Tibial artery (tissue), 4 donors: ENCODE measurements at regions not wholly inside any gene's neighbourhood (a gene's known extent, or its start where the extent isn't known, plus 50 kb on each side); places are given as distances from the start of the nearest gene placed in this dataset.
"Not testable (repeated sequence)": the region's sequence is repeated elsewhere in the genome, so short reads cannot be mapped to it uniquely, and the experiment has no call there.

Experiments
- DNase-seq, 2 donors: peaks; one replicate each; pipeline ENCODE4 v3.0.0-alpha.2; 2019
- H3K27ac ChIP-seq, 2 donors: fragments of 200-600 bp; sonication (generic) in 1 of 2; 1 replicate in 1 of 2; 2 replicates in 1 of 2; pipeline ENCODE4 v1.5.1; 2018 to 2019; ENCODE audit warnings: mild to moderate bottlenecking in 1 of 2
- H3K27me3 ChIP-seq, 2 donors: fragments of 200-600 bp; sonication (generic) in 1 of 2; one replicate each; pipeline versions ENCODE4 v1.5.1 to v1.6.0; 2016 to 2019
- H3K36me3 ChIP-seq, 3 donors: fragments of 200-600 bp; sonication (generic) in 2 of 3; one replicate each; pipeline ENCODE4 v1.5.1; 2016 to 2019; ENCODE audit warnings: mild to moderate bottlenecking in 2 of 3
- H3K4me1 ChIP-seq, 4 donors: fragments of 200-600 bp; sonication (generic) in 2 of 4; 1 replicate in 3 of 4; 2 replicates in 1 of 4; pipeline ENCODE4 v1.5.1; 2016 to 2019
- H3K4me3 ChIP-seq, 2 donors: fragments of 200-600 bp; sonication (generic) in 1 of 2; 1 replicate in 1 of 2; 2 replicates in 1 of 2; pipeline ENCODE4 v1.5.1; 2018 to 2019; ENCODE audit warnings: mild to moderate bottlenecking in 2 of 2
- H3K9me3 ChIP-seq, 3 donors: fragments of 200-600 bp; sonication (generic) in 1 of 3; one replicate each; pipeline ENCODE4 v1.5.1; 2016 to 2019
- intact Hi-C: fragments of 100-400 bp; cut with DNase I; formaldehyde crosslinking; loops from one replicate; pipeline ENCODE4 v1.15.0; 2023; ENCODE audit warnings: low total_unique reads
- TF ChIP-seq, protein P1 (sequence below), 2 experiments: fragments of 200-600 bp in 1 of 2; fragments of 450-650 bp in 1 of 2; IDR thresholded peaks; one replicate each; pipeline ENCODE4 v1.5.1; 2017 to 2019; ENCODE audit warnings: antibody characterized with exemption in 2 of 2, mild to moderate bottlenecking in 1 of 2, moderate library complexity in 1 of 2

DNA sequence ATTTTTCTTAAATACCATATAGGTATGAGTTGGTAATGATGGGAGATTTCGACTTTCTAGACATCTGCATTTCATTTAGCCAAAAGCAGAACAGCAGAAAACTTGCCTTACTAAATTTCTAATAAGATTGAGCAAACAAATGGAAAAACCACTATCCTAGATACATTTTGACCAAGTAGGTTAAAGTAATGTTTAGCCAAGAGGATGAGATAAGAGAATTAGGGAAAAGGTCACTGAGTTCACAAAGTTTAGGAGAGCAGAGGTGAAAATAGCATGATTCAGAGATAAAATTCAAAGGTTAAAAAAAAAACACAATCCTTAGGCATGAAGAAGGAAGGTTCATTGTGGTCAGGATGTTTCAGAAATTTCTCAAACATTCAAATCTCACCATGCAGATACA is 450.3 kb downstream of the CD83 start:
- Histone ChIP-seq H3K4me3 (no peak overlapping the region), H3K36me3 (no peaks in the 10 kb centered on the region), H3K27ac (no peak overlapping the region), H3K27me3 (peaks cover 0 to 3% of the 10 kb centered on the region in 2 donors), H3K9me3 (no peaks in the 10 kb centered on the region), H3K4me1 (no peaks in the 10 kb centered on the region)
- intact Hi-C loops = no loop called here
- TF ChIP-seq, protein P1, sequence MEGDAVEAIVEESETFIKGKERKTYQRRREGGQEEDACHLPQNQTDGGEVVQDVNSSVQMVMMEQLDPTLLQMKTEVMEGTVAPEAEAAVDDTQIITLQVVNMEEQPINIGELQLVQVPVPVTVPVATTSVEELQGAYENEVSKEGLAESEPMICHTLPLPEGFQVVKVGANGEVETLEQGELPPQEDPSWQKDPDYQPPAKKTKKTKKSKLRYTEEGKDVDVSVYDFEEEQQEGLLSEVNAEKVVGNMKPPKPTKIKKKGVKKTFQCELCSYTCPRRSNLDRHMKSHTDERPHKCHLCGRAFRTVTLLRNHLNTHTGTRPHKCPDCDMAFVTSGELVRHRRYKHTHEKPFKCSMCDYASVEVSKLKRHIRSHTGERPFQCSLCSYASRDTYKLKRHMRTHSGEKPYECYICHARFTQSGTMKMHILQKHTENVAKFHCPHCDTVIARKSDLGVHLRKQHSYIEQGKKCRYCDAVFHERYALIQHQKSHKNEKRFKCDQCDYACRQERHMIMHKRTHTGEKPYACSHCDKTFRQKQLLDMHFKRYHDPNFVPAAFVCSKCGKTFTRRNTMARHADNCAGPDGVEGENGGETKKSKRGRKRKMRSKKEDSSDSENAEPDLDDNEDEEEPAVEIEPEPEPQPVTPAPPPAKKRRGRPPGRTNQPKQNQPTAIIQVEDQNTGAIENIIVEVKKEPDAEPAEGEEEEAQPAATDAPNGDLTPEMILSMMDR (IDR thresholded peaks at IDR 0.05) = no peak
- no peak for DNase-seq

DNA sequence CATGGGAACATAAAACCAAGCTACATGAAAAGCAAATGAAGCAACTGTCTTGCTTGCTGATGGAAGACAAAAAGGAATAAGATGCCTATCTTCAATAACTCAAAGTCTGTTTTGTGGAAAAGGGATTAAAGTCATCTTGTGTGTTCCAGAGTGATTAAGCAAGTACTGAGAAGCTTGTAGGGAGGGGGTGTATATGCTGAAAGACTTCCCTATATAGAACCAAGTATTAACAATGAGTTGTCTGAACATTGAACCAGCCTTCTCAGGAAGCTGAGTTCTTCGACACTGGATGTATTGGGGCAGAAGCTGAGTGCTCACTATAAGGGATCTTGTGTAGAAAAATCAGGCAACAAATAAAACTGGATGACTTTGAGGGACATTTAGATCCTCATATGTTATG is 451.8 kb downstream of the CD83 start:
- no peak for DNase-seq
- Histone ChIP-seq H3K27me3 (peaks cover 0 to 3% of the 10 kb centered on the region in 2 donors), H3K27ac (no peak overlapping the region), H3K36me3 (no peaks in the 10 kb centered on the region), H3K4me1 (no peaks in the 10 kb centered on the region), H3K4me3 (no peak overlapping the region), H3K9me3 (no peaks in the 10 kb centered on the region)
- TF ChIP-seq, protein P1 (IDR thresholded peaks at IDR 0.05) = no peak
- intact Hi-C loops = no loop called here

DNA sequence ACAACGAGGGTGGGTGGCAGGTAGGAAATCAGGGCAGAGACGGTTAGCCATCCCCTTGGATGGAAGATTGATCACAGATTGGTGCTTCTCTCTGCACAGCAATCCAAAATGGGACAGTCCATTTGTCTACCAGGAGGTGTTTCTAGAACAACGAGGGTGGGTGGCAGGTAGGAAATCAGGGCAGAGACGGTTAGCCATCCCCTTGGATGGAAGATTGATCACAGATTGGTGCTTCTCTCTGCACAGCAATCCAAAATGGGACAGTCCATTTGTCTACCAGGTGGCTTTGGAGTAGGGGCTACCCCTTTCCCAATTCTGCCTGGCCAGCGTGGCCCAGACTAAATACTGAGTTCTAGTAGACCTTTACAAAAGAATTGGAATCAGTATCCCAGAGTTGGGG is 452.3 kb downstream of the CD83 start:
- H3K9me3 ChIP-seq, H3K4me3 ChIP-seq, intact Hi-C loops, H3K4me1 ChIP-seq, H3K36me3 ChIP-seq, DNase-seq, H3K27ac ChIP-seq, H3K27me3 ChIP-seq: not testable (repeated sequence)

DNA sequence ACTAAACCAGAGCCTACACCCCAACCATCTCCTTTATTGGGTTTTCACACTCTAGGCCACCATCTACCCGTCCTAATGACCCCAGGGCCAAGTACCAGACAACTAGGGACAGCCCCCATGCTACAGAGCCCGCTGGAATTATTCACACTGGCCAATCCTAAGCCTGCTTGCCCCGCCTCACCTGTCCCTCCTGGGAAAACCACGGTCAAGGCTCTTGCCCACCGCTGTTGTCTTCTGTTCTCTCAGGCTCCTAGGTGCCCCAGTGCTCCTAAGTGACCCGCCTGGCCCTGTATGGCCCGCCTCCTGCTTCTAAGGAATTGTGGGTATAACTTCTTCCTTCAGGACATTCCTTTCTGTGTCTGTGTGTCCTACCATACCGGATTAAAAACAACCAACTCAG is 453.4 kb downstream of the CD83 start:
- TF ChIP-seq, protein P1 (IDR thresholded peaks at IDR 0.05) = no peak
- intact Hi-C loops = no loop called here
- no peak for DNase-seq
- H3K4me1 ChIP-seq = no peaks in the 10 kb centered on the region
- H3K27me3 ChIP-seq = peaks cover 0 to 3% of the 10 kb centered on the region in 2 donors
- no peaks in the 10 kb centered on the region for H3K36me3 ChIP-seq
- no peak overlapping the region for H3K4me3 ChIP-seq
- H3K27ac ChIP-seq = no peak overlapping the region
- no peaks in the 10 kb centered on the region for H3K9me3 ChIP-seq

DNA sequence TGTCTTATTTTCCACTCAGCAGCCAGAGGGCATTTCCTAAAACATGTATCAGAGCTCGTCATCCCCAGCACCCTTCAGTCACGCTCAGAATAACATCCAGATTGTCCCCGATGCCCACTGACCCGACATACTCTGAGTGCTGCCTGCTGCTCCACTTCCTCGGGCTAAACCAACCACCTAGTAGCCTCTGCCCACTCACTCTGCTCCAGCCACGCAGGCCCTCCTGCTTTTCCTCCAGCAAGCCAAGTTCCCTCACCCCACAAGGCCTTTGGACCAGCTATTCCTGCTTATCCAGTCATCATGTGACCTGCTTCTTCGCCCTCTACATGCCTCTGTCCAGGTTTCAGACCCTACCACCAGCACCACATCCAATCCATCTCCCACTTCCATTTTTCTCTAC is 454.2 kb downstream of the CD83 start:
- peaks cover 0 to 3% of the 10 kb centered on the region in 2 donors for H3K27me3 ChIP-seq
- H3K27ac ChIP-seq = no peak overlapping the region
- no peak overlapping the region for H3K4me3 ChIP-seq
- no peak for DNase-seq
- H3K9me3 ChIP-seq = no peaks in the 10 kb centered on the region
- TF ChIP-seq, protein P1 (IDR thresholded peaks at IDR 0.05) = no peak
- no peaks in the 10 kb centered on the region for H3K36me3 ChIP-seq
- H3K4me1 ChIP-seq = no peaks in the 10 kb centered on the region
- intact Hi-C loops = no loop called here

DNA sequence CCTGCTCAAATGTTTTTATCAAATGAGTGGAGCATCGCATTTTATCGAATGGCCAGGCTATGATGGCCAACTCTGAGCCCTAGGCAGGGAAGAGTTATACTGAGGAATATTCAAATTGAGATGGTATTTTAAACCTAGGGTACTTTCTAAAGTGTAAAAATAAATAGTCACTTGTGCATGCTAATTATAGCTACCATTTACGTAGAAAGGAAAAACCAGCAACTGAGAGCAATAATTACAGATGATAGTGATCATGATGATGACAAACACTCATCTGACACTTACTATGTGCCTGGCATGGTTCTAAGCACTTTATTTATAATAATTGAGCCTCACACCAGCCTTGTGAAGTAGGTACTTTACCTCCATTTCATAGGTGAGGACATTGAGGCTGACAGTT is 455.7 kb downstream of the CD83 start:
- H3K36me3 ChIP-seq = no peaks in the 10 kb centered on the region
- TF ChIP-seq, protein P1 (IDR thresholded peaks at IDR 0.05) = no peak
- H3K27me3 ChIP-seq = peaks cover 0 to 3% of the 10 kb centered on the region in 2 donors
- no peaks in the 10 kb centered on the region for H3K9me3 ChIP-seq
- H3K27ac ChIP-seq = no peak overlapping the region
- H3K4me1 ChIP-seq = no peaks in the 10 kb centered on the region
- DNase-seq = no peak
- no peak overlapping the region for H3K4me3 ChIP-seq
- intact Hi-C loops = no loop called here
